HS-27A (cell line): ENCODE measurements at regions not wholly inside any gene's neighbourhood (a gene's known extent, or its start where the extent isn't known, plus 50 kb on each side); places are given as distances from the start of the nearest gene placed in this dataset.
"Not testable (repeated sequence)": the region's sequence is repeated elsewhere in the genome, so short reads cannot be mapped to it uniquely, and the experiment has no call there.

ENCODE experiments used
- DNase-seq: peaks from one replicate; pipeline ENCODE4 v3.0.0-alpha.2; 2012; ENCODE audit warnings: low read depth, missing footprints

GRCh38 chr1:101123904-101124303 is 98.3 kb upstream of the DPH5 start:
- DNase-seq: not testable (repeated sequence)

DNA sequence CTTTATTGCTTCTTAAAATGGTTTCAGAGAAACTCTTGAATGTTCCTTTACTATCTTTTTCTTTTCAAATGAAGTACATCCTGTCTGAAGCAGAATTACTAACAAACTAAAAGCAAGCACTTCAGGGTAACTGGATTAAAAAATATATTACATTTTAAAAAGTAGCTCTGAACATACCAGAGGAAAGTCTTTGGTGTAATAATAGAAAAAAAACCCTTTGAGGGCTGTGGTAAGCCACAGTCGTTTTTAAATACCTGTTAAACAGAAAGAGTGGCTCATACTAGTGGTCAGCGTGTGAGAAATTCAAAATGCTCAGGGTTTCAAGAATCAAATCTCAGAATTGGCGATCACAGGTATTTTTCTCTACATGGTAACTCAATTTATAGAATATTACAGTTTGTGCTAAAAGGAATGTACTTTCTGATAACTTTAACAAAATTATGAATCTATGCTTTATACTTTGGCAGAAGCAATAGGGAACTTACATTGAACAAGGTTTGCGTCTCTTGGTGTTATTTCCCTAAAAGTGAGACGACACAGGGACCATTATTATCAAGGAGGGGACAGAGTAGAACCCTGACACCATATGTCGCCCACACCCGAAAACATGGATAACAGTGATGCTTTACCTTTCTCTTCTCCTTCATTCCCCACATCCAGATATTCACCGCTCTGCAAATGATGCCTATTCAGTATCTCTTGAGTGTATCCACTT is 97.0 kb upstream of the DPH5 start:
- DNase-seq: no peak

GRCh38 chr1:101121975-101122374 is 96.4 kb upstream of the DPH5 start:
- DNase-seq: no peak

DNA sequence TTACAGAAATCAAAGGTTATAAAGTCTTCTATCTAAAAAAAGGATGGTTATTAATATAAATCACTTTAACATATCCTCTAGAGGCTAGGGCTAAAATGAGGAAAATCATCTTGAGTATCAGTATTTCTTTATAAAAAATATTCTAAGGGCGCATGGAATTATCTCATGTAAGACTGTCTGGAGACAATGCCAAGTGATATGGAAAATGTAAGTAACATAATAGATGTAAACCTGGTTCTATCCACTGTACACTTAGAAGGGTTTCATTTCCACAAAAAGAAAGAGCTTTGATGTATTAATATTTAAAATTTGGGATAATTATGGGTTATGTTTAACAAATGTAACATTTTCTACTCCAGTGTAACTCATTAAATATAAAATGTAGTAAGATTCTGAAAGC is 95.9 kb upstream of the DPH5 start:
- DNase-seq: no peak

DNA sequence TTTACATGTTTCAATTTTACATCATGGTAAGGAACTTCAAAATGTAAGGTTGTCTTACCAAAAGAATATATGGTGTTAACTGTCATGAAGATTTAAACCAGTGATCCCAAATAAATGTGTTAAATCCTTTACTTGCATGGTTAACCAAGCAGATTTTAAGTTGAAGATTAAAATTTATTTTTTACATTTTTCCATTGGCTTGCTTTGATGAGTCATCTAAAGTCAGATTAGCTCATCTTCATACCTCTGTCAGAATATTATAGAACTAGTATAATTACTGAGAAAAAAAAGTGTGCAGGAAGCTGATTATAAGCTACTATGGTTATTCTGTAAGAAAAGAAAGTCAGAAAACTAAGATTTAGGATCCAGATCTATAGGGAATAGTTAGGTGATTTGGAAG is 95.3 kb upstream of the DPH5 start:
- no peak for DNase-seq

GRCh38 chr1:101119289-101119688 is 93.7 kb upstream of the DPH5 start:
- DNase-seq: no peak

DNA sequence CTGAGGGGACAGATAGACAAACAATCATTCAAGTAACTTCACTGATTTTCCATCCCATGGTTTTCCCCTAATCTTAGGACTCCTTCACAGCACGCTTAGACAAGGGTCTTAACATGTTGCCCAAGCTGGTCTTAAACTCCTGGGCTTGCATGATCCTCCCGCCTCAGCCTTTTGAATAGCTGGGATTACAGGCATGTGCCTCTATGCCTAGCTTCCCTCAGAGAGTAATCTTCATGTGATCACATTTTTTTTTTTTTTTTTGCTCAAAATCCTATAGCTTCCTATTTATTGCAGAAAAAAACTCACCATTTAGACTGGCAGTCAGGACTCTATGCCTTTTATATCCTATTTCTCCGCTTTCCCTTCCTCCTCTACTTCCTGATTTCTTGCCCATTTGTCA is 90.4 kb upstream of the DPH5 start:
- no peak for DNase-seq

DNA sequence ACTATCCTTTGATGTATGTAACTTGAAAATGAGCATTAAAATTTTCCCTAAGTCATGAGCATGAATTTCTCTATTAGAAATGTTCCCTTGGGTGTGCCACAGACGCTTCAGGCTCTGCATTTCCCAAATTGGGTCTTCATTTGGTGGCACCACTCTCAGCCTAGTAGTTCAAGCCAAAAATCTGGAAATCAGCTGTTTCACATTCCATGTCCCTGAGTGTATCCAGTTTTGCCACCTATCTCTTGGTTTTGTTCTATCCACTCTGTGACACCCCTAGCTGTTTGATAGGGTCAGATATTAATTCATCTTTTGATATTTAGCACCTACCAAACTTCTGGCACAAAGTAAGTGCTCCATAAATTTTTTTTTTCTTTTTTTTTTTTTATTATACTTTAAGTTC is 89.5 kb upstream of the DPH5 start:
- DNase-seq: no peak

- DNase-seq: not testable (repeated sequence)
Observed at GRCh38 chr1:101114128-101114527, 88.5 kb upstream of the DPH5 start.

- DNase-seq: no peak
Observed at GRCh38 chr1:101112051-101112780, 86.6 kb upstream of the DPH5 start.

GRCh38 chr1:101111461-101111860 is 85.9 kb upstream of the DPH5 start:
- no peak for DNase-seq

DNA sequence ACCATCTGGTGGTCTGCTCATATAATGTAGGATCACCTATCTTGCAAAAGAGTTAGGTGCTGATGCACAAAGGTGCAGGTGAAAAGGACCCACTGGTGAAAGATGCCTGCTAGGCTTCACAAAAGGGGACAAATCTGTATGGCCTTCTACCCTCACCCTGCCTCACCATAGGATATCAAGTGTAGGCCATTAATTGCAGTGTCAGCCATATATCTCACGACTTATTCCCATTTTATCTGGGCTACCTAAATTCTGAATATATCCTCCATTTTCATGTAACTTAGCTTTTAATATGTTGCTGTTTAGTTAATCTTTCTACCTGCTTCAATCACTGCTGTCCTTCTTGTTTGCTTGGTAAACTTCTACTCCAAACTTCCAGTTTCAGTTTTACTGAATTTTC is 84.2 kb upstream of the DPH5 start:
- DNase-seq: no peak

DNA sequence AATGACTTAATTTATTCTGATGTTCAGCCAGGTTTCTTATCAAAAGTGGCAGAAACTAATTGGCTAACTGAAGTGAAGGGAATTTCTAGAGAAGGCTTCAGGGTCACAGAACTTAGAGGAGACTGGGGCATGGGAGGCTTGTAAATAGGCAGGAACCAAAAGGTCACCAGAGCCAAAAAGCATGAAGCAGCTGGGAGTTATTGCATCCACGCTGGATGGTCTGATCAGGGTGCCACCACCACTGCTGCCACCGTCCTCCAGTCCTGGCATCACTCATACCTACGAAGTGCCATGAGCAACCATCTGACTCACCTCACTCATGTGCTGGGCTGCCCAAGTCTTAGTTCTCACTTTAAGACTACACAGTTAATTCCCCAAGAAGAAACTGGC is 82.5 kb upstream of the DPH5 start:
- DNase-seq: no peak

DNA sequence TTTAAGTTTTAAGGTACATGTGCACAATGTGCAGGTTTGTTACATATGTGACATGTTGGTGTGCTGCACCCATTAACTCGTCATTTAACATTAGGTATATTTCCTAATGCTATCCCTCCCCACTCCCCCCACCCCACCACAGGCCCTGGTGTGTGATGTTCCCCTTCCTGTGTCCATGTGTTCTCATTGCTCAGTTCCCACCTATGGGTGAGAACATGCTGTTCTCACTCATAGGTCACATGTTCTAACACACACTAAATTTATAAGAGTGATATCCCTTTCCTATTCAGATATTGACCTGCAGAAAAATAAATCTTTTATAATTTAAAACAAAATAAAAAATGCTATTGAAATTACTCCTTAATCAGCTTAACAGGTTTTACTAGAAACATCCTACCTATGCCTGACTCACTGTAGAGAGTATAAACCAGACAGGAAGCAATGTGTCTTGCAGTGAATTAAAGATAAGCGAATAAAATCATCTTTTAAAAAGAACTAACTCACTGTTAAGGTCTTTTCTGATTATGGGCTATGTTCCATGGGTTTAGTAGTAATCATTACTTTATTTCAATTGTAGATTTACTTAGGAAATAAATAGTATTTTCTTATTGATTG is 82.0 kb upstream of the DPH5 start:
- no peak for DNase-seq

DNA sequence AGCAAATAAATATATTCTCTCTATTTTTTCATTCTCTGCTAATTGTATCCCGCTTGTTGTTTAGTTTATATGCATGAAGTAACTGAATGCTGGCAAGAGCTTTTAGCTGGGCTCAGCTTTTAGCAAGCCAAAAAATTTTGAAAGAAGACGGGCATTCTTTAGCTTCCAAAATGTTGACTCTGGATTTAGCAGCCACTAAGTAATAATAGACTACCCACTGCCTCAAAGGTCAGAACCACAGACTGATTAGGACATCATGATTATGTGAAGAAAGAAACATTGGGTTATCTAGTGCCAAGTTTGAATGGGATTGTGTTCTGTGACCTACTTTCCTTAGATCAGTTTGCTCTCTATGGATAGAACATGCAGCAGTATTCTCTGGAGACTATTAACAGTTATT is 80.3 kb upstream of the DPH5 start:
- no peak for DNase-seq

DNA sequence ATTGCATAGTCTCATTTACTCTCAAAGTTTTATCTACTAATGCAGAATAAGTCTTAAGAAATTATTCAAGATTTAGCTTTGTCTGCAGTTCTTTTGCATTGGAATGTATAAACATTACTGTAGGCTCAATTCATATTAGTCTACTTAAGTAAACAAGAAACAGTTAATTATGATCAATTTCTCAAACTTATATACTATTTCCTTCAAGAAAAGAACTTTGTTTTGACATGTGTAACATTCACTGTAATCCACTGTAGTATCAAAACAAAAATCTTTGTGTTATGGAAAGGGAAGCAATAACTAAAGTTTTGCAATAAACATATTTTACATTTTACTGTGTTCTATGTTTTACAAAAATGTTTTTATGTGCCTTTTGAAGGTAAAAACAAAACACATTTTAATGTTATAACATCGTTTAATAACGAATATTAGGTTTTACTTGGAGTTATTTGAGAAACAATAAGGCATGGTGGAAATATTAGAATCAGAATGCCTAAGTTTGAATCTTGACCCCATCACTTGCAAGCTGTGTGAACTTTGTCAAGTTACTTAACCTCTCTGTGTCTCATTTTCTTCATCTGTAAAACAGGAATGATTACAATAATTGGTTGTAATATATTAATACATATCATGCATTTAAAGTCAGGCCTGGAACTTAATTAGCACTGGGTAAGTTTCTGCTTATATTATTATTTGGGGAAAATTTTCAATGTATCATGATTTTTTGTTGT is 77.0 kb upstream of the DPH5 start:
- no peak for DNase-seq

GRCh38 chr1:101101360-101101759 is 75.8 kb upstream of the DPH5 start:
- DNase-seq: no peak

DNA sequence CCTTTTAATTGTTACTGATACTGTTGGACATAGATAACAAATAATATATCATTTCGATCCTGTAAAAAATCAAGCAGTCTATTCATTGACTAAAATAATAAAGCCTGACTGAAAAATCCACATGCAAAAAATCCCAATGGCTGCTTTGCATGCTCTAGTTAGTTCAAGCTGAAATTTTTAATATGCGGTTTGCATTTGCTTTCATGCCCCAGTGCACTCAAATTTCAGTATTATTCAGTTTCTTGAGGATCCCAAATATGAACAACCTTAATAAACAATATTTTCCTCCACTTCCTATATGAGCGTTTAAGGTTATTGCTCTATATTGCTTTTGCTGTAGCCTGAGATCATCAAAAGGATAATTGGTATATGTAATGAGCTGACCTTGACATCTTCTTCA is 75.1 kb upstream of the DPH5 start:
- DNase-seq: no peak

GRCh38 chr1:101098907-101099306 is 73.3 kb upstream of the DPH5 start:
- no peak for DNase-seq

- DNase-seq: no peak
Observed at GRCh38 chr1:101098327-101098726, 72.7 kb upstream of the DPH5 start.

- DNase-seq: no peak
Observed at GRCh38 chr1:101089613-101090338, 64.2 kb upstream of the DPH5 start.

DNA sequence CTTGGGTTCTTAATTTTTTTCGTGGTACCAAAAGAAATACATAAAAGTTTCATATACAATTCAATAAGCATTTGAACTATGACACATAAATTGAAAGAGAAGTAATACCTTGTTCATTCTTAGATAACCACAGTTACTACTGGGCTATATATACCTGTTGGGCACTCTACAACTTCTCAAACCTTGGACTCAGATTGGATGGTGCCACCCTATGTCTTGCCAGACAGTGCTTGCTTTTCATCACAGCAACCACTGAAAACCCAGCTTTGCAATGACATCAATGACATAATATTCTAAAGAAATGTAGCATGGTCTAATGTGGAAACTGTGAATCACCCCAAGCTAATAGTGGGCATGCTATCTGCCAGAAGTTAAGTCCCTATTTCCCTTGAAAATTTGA is 62.8 kb upstream of the DPH5 start:
- DNase-seq: no peak
